ENCODE measurements at regions not wholly inside any gene's neighbourhood (a gene's known extent, or its start where the extent isn't known, plus 50 kb on each side); places are given as distances from the start of the nearest gene placed in this dataset.

DNA sequence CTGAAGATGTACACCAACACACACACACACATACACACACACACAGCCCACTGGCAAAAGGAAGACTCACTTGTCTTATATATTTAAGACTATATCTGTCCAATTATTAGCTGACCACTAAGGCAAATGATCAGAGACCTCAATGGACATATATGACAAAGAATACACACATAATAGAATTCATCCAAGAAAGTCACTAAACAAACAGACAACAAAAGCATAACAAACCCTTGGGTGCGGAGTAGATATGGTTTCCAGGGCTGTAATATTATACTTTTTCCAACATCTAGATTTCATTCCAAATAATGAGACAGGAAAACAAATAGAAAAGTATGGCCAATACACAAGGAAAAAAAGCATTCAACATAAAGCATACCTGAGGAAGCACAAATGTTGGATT is 72.3 kb upstream of the PRICKLE2 start:
- H2BK5ac ChIP-seq (ENCODE audit: low read depth, low read length, poor library complexity), result no peak overlapping the region
- WGBS (ENCODE audit: extremely low coverage, insufficient coverage, insufficient read length), result no CpG with 5 or more reads among the region's 1 CpG
- no peak overlapping the region for H4K12ac ChIP-seq (ENCODE audit: low read depth, low read length)
- H4K91ac ChIP-seq (ENCODE audit: low read depth, low read length), result no peak overlapping the region
- no peak overlapping the region for H2BK12ac ChIP-seq (ENCODE audit: low read length)
- H3K79me2 ChIP-seq (ENCODE audit: control insufficient read depth, insufficient read depth, low read length, poor library complexity), result no peaks in the 10 kb centered on the region
- no peak overlapping the region for H4K8ac ChIP-seq (ENCODE audit: low read depth, low read length)
- no peak overlapping the region for H3K4me3 ChIP-seq (ENCODE audit: low read depth, low read length)
- no peak overlapping the region for H2AK5ac ChIP-seq (ENCODE audit: low read length)
- H3K4ac ChIP-seq (ENCODE audit: low read depth, low read length), result no peak overlapping the region
- no peak overlapping the region for H3K23ac ChIP-seq (ENCODE audit: low read length)
- no peak for DNase-seq
- no peak overlapping the region for H3K9ac ChIP-seq (ENCODE audit: low read length)
- no peaks in the 10 kb centered on the region for H3K9me3 ChIP-seq (ENCODE audit: insufficient read depth, low read depth, low read length)
- H3K79me1 ChIP-seq (ENCODE audit: low read length), result no peaks in the 10 kb centered on the region
- no peaks in the 10 kb centered on the region for H3K4me1 ChIP-seq (ENCODE audit: control insufficient read depth in 1 of 2, insufficient read depth in 2 of 2, low read length in 2 of 2)
- no peaks in the 10 kb centered on the region for H3K36me3 ChIP-seq (ENCODE audit: control insufficient read depth in 1 of 2, insufficient read depth in 2 of 2, low read length in 2 of 2)
- H2AFZ ChIP-seq (ENCODE audit: insufficient read depth, low read length, poor library complexity), result no peak overlapping the region
- no peaks in the 10 kb centered on the region for H3K27me3 ChIP-seq (ENCODE audit: insufficient read depth, low read length)
- H3K4me2 ChIP-seq (ENCODE audit: low read length), result no peak overlapping the region
- no peak overlapping the region for H2BK120ac ChIP-seq (ENCODE audit: insufficient read depth, low read length, poor library complexity)
- no peak overlapping the region for H3K14ac ChIP-seq (ENCODE audit: low read length)
- H3K18ac ChIP-seq (ENCODE audit: low read length), result no peak overlapping the region
- no peak overlapping the region for H3K27ac ChIP-seq (ENCODE audit: low read depth, low read length)

DNA sequence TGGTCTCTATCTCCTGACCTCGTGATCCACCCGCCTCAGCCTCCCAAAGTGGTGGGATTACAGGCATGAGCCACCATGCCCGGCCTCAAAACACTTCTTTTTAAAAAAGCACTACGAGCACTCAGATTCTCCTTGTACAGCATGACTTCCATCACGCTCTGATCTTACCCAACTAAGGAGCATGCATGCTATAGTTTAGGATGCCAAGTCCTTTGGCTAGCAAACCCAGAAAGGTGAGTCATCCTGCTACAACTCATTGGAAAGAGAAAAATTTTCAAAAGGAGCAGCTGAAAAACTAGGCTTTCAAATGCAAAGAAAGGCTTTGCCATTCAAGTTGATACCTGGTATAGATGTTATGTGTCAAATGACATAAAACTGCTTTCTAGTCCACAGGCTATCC is 70.3 kb upstream of the PRICKLE2 start:
- Histone ChIP-seq H4K91ac (ENCODE audit: low read depth, low read length) (no peak overlapping the region), H2BK12ac (ENCODE audit: low read length) (no peak overlapping the region), H3K79me1 (ENCODE audit: low read length) (no peaks in the 10 kb centered on the region), H2BK120ac (ENCODE audit: insufficient read depth, low read length, poor library complexity) (no peak overlapping the region), H3K27me3 (ENCODE audit: insufficient read depth, low read length) (no peaks in the 10 kb centered on the region), H3K18ac (ENCODE audit: low read length) (no peak overlapping the region), H3K4me2 (ENCODE audit: low read length) (no peak overlapping the region), H2AFZ (ENCODE audit: insufficient read depth, low read length, poor library complexity) (no peak overlapping the region), H3K4me3 (ENCODE audit: low read depth, low read length) (no peak overlapping the region), H4K12ac (ENCODE audit: low read depth, low read length) (no peak overlapping the region), H2BK5ac (ENCODE audit: low read depth, low read length, poor library complexity) (no peak overlapping the region), H3K27ac (ENCODE audit: low read depth, low read length) (no peak overlapping the region), H3K79me2 (ENCODE audit: control insufficient read depth, insufficient read depth, low read length, poor library complexity) (no peaks in the 10 kb centered on the region), H3K4me1 (ENCODE audit: control insufficient read depth in 1 of 2, insufficient read depth in 2 of 2, low read length in 2 of 2) (peaks cover 5% of the 10 kb centered on the region in 2 experiments), H3K14ac (ENCODE audit: low read length) (no peak overlapping the region), H3K9ac (ENCODE audit: low read length) (no peak overlapping the region), H3K4ac (ENCODE audit: low read depth, low read length) (no peak overlapping the region), H2AK5ac (ENCODE audit: low read length) (no peak overlapping the region), H3K23ac (ENCODE audit: low read length) (no peak overlapping the region), H3K36me3 (ENCODE audit: control insufficient read depth in 1 of 2, insufficient read depth in 2 of 2, low read length in 2 of 2) (no peaks in the 10 kb centered on the region), H3K9me3 (ENCODE audit: insufficient read depth, low read depth, low read length) (no peaks in the 10 kb centered on the region), H4K8ac (ENCODE audit: low read depth, low read length) (no peak overlapping the region)
- no CpG with 5 or more reads among the region's 5 CpGs for WGBS (ENCODE audit: extremely low coverage, insufficient coverage, insufficient read length)
- peak in 1 of 2 donors; percentile 25 for DNase-seq

DNA sequence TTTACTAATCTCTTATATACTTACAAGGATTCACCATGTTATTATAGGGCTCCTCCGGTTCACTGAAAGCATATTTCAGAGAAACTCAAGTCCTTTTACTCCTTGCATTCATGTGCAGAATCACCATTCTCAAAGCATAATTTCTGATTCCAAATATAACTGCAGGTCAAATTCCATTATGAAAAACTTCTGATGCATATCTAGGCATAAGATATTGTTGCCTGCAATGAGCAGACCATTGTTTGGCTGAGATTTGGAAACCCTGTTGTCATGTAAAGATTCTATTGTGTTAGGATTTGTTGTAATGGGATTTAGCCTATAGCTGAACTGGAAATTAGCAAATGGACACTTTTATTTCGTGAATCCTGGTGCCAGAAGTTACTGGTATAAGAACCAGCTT is 69.5 kb upstream of the PRICKLE2 start:
- Histone ChIP-seq H2BK5ac (ENCODE audit: low read depth, low read length, poor library complexity) (no peak overlapping the region), H3K4me1 (ENCODE audit: control insufficient read depth in 1 of 2, insufficient read depth in 2 of 2, low read length in 2 of 2) (peaks cover 5% of the 10 kb centered on the region in 2 experiments), H3K27ac (ENCODE audit: low read depth, low read length) (no peak overlapping the region), H4K12ac (ENCODE audit: low read depth, low read length) (no peak overlapping the region), H3K4ac (ENCODE audit: low read depth, low read length) (no peak overlapping the region), H3K27me3 (ENCODE audit: insufficient read depth, low read length) (no peaks in the 10 kb centered on the region), H2AK5ac (ENCODE audit: low read length) (no peak overlapping the region), H3K9me3 (ENCODE audit: insufficient read depth, low read depth, low read length) (no peaks in the 10 kb centered on the region), H3K9ac (ENCODE audit: low read length) (no peak overlapping the region), H3K14ac (ENCODE audit: low read length) (no peak overlapping the region), H4K8ac (ENCODE audit: low read depth, low read length) (no peak overlapping the region), H3K36me3 (ENCODE audit: control insufficient read depth in 1 of 2, insufficient read depth in 2 of 2, low read length in 2 of 2) (no peaks in the 10 kb centered on the region), H4K91ac (ENCODE audit: low read depth, low read length) (no peak overlapping the region), H3K23ac (ENCODE audit: low read length) (no peak overlapping the region), H3K79me1 (ENCODE audit: low read length) (no peaks in the 10 kb centered on the region), H3K18ac (ENCODE audit: low read length) (no peak overlapping the region), H2BK12ac (ENCODE audit: low read length) (no peak overlapping the region), H3K79me2 (ENCODE audit: control insufficient read depth, insufficient read depth, low read length, poor library complexity) (no peaks in the 10 kb centered on the region), H2AFZ (ENCODE audit: insufficient read depth, low read length, poor library complexity) (no peak overlapping the region), H3K4me2 (ENCODE audit: low read length) (no peak overlapping the region), H3K4me3 (ENCODE audit: low read depth, low read length) (no peak overlapping the region), H2BK120ac (ENCODE audit: insufficient read depth, low read length, poor library complexity) (no peak overlapping the region)
- DNase-seq, result no peak
- WGBS (ENCODE audit: extremely low coverage, insufficient coverage, insufficient read length), result no CpG with 5 or more reads among the region's 2 CpGs

DNA sequence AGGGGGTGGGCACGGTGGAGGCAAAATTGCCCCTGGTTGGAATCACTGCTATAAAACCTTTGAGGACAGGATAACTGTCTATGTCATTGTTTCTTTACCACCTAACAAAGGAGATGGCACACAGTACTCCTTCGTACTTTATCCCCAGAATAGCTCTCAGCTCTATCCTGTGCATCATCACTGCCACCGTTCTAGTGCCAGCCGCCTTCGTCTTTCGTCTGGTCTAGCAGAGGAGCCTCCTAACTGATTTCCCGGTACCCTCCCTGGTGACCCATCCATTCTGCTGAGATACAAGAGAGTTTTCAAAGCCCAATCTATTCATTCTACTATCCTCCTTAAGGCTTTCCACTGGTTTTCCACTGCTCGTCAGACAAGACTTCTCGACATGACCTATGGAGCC is 67.9 kb upstream of the PRICKLE2 start:
- no peak for DNase-seq
- no peak overlapping the region for H3K23ac ChIP-seq (ENCODE audit: low read length)
- no peaks in the 10 kb centered on the region for H3K27me3 ChIP-seq (ENCODE audit: insufficient read depth, low read length)
- no peak overlapping the region for H3K14ac ChIP-seq (ENCODE audit: low read length)
- no peak overlapping the region for H3K4me3 ChIP-seq (ENCODE audit: low read depth, low read length)
- H3K79me2 ChIP-seq (ENCODE audit: control insufficient read depth, insufficient read depth, low read length, poor library complexity), result no peaks in the 10 kb centered on the region
- H2BK12ac ChIP-seq (ENCODE audit: low read length), result no peak overlapping the region
- H3K4ac ChIP-seq (ENCODE audit: low read depth, low read length), result no peak overlapping the region
- no CpG with 5 or more reads among the region's 9 CpGs for WGBS (ENCODE audit: extremely low coverage, insufficient coverage, insufficient read length)
- H3K27ac ChIP-seq (ENCODE audit: low read depth, low read length), result no peak overlapping the region
- H3K4me2 ChIP-seq (ENCODE audit: low read length), result no peak overlapping the region
- no peak overlapping the region for H4K12ac ChIP-seq (ENCODE audit: low read depth, low read length)
- no peak overlapping the region for H2BK5ac ChIP-seq (ENCODE audit: low read depth, low read length, poor library complexity)
- H4K8ac ChIP-seq (ENCODE audit: low read depth, low read length), result no peak overlapping the region
- no peak overlapping the region for H3K18ac ChIP-seq (ENCODE audit: low read length)
- H3K9me3 ChIP-seq (ENCODE audit: insufficient read depth, low read depth, low read length), result no peaks in the 10 kb centered on the region
- H2AFZ ChIP-seq (ENCODE audit: insufficient read depth, low read length, poor library complexity), result no peak overlapping the region
- no peak overlapping the region for H4K91ac ChIP-seq (ENCODE audit: low read depth, low read length)
- no peak overlapping the region for H3K9ac ChIP-seq (ENCODE audit: low read length)
- no peak overlapping the region for H2AK5ac ChIP-seq (ENCODE audit: low read length)
- H3K36me3 ChIP-seq (ENCODE audit: control insufficient read depth in 1 of 2, insufficient read depth in 2 of 2, low read length in 2 of 2), result no peaks in the 10 kb centered on the region
- no peak overlapping the region for H2BK120ac ChIP-seq (ENCODE audit: insufficient read depth, low read length, poor library complexity)
- H3K79me1 ChIP-seq (ENCODE audit: low read length), result no peaks in the 10 kb centered on the region
- peaks cover 5% of the 10 kb centered on the region in 2 experiments for H3K4me1 ChIP-seq (ENCODE audit: control insufficient read depth in 1 of 2, insufficient read depth in 2 of 2, low read length in 2 of 2)

Measured in trophoblast cell (in vitro differentiated cells and primary cell).